Thyroid gland (tissue), 4 donors: ENCODE measurements at regions not wholly inside any gene's neighbourhood (a gene's known extent, or its start where the extent isn't known, plus 50 kb on each side); places are given as distances from the start of the nearest gene placed in this dataset.

ENCODE experiments used
- CTCF ChIP-seq, 6 experiments: fragments of 200-600 bp in 3 of 6; fragments of 450-650 bp in 3 of 6; sonication (generic) in 3 of 6; IDR thresholded peaks; one replicate each; pipeline ENCODE4 v1.5.1; 2016 to 2019; ENCODE audit warnings: antibody characterized with exemption in 6 of 6, mild to moderate bottlenecking in 2 of 6, inconsistent platforms in 1 of 6, moderate library complexity in 1 of 6
- POLR2A ChIP-seq, 2 donors: fragments of 450-650 bp; IDR thresholded peaks; one replicate each; pipeline ENCODE4 v1.6.1; 2017; ENCODE audit warnings: antibody characterized with exemption in 2 of 2, mild to moderate bottlenecking in 2 of 2, moderate library complexity in 1 of 2

GRCh38 chr20:22805219-22805618 is 220.8 kb upstream of the FOXA2 start:
- TF ChIP-seq CTCF (IDR thresholded peaks at IDR 0.05) (no peak), POLR2A (IDR thresholded peaks at IDR 0.05) (no peak)
